GM12878 (cell line): ENCODE measurements at regions not wholly inside any gene's neighbourhood (a gene's known extent, or its start where the extent isn't known, plus 50 kb on each side); places are given as distances from the start of the nearest gene placed in this dataset.

Source experiments
- ATF2 ChIP-seq: IDR thresholded peaks from 2 replicates; pipeline ENCODE4 v1.6.1; 2012; ENCODE audit warnings: low read length, inconsistent platforms
- CTCF ChIP-seq, 3 experiments: IDR thresholded peaks in 2 of 3; conservative IDR thresholded peaks in 1 of 3; 2 replicates each; pipeline ENCODE4 v1.5.1; 2011; ENCODE audit warnings: low read depth in 3 of 3, low read length in 3 of 3, mild to moderate bottlenecking in 3 of 3, control low read depth in 2 of 3, moderate library complexity in 2 of 3, inconsistent platforms in 1 of 3, mixed read lengths in 1 of 3; ENCODE audit not compliant: control insufficient read depth in 2 of 3, insufficient read depth in 1 of 3; ENCODE audit errors: extremely low read depth in 1 of 3
- MXI1 ChIP-seq: fragments of 150-350 bp; IDR thresholded peaks from 2 replicates; pipeline ENCODE4 v1.6.1; 2011; ENCODE audit warnings: low read depth, mild to moderate bottlenecking, inconsistent platforms, low read length, improper control_type of control experiment
- PKNOX1 ChIP-seq: fragments of 450-650 bp; IDR thresholded peaks from 2 replicates; pipeline ENCODE4 v1.6.1; 2016; ENCODE audit warnings: mild to moderate bottlenecking
- RELA ChIP-seq: fragments of 450-650 bp; IDR thresholded peaks from 2 replicates; pipeline ENCODE4 v1.8.0; 2014; ENCODE audit warnings: borderline replicate concordance; ENCODE audit not compliant: partially characterized antibody
- SMAD1 ChIP-seq: fragments of 450-650 bp; IDR thresholded peaks from 2 replicates; pipeline ENCODE4 v1.6.1; 2018; ENCODE audit warnings: mild to moderate bottlenecking, low read depth; ENCODE audit not compliant: partially characterized antibody
- SPI1 ChIP-seq: IDR thresholded peaks from 2 replicates; pipeline ENCODE4 v1.6.1; 2011; ENCODE audit warnings: low read depth, mild to moderate bottlenecking, low read length, moderate library complexity, borderline replicate concordance; ENCODE audit not compliant: insufficient read depth
- SUZ12 ChIP-seq: fragments of 200-600 bp; sonication (generic); IDR thresholded peaks from one replicate; pipeline ENCODE4 v1.6.1; 2018; ENCODE audit warnings: antibody characterized with exemption, mild to moderate bottlenecking; ENCODE audit not compliant: unreplicated experiment
- TAF1 ChIP-seq: IDR thresholded peaks from 2 replicates; pipeline ENCODE4 v1.6.1; 2011; ENCODE audit warnings: mild to moderate bottlenecking, low read depth, low read length, borderline replicate concordance
- YY1 ChIP-seq: IDR thresholded peaks from 2 replicates; pipeline ENCODE4 v1.6.1; 2011; ENCODE audit warnings: low read depth, mild to moderate bottlenecking, low read length

GRCh38 chr15:25242166-25242879 is 196.5 kb downstream of the UBE3A start:
- TF ChIP-seq SMAD1 (no peak), SUZ12 (no peak), MXI1 (no peak), PKNOX1 (no peak), YY1 (no peak), CTCF (IDR thresholded peaks at IDR 0.05 in 2 of 3, conservative IDR thresholded peaks at IDR 0.05 in 1 of 3; ENCODE audit: control insufficient read depth in 2 of 3, extremely low read depth in 1 of 3, insufficient read depth in 1 of 3, low read depth in 3 of 3, low read length in 3 of 3) (no peak), SPI1 (no peak), ATF2 (no peak), RELA (no peak), TAF1 (no peak)
